Activated CD4-positive, alpha-beta T cell treated with anti-CD3 and anti-CD28 coated beads, Interleukin-2, Interleukin-4, amounts not matched to agents 100 ng/mL and 50 ng/mL, durations not matched to agents 16 hours and 8 hours (primary cell): ENCODE measurements at regions not wholly inside any gene's neighbourhood (a gene's known extent, or its start where the extent isn't known, plus 50 kb on each side); places are given as distances from the start of the nearest gene placed in this dataset.
"Not testable (repeated sequence)": the region's sequence is repeated elsewhere in the genome, so short reads cannot be mapped to it uniquely, and the experiment has no call there.

Experiments
- DNase-seq: peaks from one replicate; pipeline ENCODE4 v3.0.0-alpha.2; 2020; ENCODE audit warnings: low spot score

- no peak for DNase-seq
Observed at GRCh38 chr18:76634564-76634963, 139.5 kb upstream of the ZNF516 start.

DNA sequence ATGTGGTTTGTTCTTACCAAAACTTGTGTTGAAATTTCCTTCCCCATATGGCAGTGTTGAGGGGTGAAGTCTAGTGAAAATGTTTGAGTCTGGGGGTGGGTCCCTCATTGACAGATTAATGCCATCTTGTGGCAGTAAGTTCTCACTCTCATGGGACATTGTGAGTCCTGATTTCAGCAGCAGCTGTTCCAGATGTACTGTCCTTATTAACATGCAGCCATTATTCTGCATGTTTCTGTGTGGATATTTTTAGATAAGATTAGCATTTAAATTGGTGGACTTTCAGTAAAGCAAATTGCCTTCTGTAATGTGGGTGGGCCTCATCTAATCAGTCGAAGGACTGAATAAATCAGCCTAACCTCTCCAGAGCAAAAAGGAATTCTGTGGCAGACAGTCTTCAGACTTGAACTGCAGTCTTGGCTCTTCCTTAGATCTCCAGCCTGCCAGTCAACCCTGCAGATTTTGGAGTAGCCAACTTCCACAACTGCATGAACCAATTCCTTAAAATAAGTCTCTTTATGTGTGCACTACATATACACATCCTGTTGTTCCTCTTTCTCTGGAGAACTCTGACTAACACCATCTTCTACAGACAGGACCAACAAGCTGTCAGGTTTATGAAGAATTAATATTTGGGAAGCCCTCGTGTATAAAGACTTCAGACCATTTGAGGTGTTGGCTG lies 138.7 kb upstream of the ZNF516 start:
- DNase-seq, result no peak

GRCh38 chr18:76627444-76627843 lies 132.4 kb upstream of the ZNF516 start:
- no peak for DNase-seq

- no peak for DNase-seq
Observed at GRCh38 chr18:76626991-76627390, 131.9 kb upstream of the ZNF516 start.

DNA sequence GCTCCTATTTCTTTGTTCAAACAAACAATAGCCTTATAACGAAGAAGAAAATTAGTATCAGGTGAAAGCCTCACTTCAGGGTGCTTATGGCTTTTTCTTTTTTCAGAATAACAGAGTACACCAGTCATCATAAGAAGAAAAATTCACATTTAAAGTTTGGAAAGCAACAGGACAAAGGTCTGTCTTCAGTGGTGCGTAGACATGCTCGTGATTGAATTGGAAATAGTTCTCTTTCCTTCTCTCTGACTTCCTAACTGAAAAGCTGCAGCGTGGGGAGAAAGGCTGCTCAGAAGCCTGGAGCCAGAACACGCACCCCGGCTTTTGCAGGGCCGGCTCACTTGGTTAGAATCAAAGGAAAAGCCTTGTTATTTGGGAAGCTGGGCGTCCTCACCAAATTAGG lies 127.6 kb upstream of the ZNF516 start:
- no peak for DNase-seq

- DNase-seq, result no peak
Observed at GRCh38 chr18:76621782-76622495, 126.9 kb upstream of the ZNF516 start.

GRCh38 chr18:76621226-76621625 lies 126.2 kb upstream of the ZNF516 start:
- DNase-seq, result no peak

- DNase-seq, result peak; percentile 16
Observed at GRCh38 chr18:76620321-76621170, 125.5 kb upstream of the ZNF516 start.

DNA sequence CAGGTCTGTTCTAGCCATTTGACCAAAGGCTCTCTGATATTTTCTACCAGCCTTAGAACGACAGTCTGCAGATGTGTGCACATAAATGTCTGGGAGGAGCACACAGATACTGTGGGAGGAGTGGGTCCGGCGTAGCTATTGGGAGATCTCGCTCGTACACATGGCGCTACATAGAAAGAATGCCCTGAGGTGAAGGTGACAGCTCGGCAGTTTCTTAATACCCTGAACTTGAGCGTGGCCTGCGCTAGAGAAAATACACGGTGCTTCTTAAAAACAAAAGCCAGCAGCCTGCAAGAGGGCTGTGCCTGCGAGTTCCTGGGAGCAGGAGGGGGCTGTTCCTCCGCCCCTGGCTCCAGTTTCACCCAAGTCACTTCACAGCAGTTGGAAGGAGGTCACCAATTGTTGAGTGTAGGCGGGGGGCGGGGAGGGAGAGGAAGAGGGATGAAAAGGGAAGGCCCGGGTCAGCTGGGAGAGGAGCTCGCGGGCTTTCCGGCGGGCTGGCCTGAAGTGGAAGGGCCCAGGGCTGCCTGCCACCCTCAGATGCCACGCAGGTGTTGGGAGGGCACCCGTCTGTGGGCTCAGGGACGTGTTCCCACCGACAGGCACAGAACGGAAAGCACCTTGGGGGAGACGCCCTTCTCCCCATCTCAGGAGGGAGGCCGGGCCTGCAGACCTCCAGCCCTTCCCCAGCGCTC lies 124.7 kb upstream of the ZNF516 start:
- DNase-seq, result no peak

GRCh38 chr18:76619261-76619620 lies 124.2 kb upstream of the ZNF516 start:
- no peak for DNase-seq

- no peak for DNase-seq
Observed at GRCh38 chr18:76618721-76619120, 123.7 kb upstream of the ZNF516 start.

GRCh38 chr18:76616373-76616772 lies 121.3 kb upstream of the ZNF516 start:
- no peak for DNase-seq

- no peak for DNase-seq
Observed at GRCh38 chr18:76615065-76615733, 120.2 kb upstream of the ZNF516 start.

- no peak for DNase-seq
Observed at GRCh38 chr18:76613755-76614120, 118.7 kb upstream of the ZNF516 start.

DNA sequence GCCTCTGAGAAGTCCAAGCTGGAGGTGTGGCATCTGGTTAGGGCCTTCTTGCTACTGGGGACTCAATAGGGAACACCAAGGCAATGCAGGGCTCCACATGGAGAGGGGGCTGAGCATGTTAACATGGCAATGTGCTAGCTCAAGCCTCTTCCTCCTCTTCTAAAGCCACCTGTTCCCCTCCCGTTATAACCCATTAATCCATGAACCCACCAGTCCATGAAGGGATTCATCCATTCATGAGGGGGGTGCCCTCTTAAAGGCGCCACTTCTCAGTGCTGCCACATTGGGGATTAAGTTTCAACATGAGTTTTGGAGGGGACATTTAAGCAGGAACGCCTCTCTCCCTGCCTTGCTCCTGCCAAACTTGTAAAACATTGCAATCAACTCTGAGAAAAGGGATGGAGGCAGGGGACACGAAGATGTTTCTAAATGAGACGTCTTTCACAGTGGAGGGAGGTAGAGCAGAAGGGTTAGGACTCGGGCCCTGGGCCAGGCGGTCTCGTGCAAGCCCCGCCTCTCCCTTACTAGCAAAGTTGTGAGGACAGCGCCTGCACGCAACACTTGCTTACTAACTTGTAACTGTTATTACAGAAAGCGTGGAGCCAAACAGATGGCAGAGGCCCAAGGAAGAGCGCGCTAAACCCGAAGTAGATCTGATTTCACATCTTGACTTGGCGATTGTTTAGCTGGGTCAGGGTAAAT lies 118.2 kb upstream of the ZNF516 start:
- no peak for DNase-seq

DNA sequence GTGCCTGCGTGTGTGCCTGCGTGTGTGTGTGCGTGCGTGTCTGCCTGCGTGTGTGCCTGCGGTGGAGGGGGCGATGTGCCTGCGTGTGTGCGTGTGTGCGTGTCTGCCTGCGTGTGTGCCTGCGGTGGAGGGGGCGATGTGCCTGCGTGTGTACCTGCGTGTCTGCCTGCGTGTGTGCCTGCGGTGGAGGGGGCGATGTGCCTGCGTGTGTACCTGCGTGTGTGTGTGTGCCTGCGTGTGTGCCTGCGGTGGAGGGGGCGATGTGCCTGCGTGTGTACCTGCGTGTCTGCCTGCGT lies 116.7 kb upstream of the ZNF516 start:
- DNase-seq, result not testable (repeated sequence)

- DNase-seq, result no peak
Observed at GRCh38 chr18:76610933-76611749, 116.1 kb upstream of the ZNF516 start.

DNA sequence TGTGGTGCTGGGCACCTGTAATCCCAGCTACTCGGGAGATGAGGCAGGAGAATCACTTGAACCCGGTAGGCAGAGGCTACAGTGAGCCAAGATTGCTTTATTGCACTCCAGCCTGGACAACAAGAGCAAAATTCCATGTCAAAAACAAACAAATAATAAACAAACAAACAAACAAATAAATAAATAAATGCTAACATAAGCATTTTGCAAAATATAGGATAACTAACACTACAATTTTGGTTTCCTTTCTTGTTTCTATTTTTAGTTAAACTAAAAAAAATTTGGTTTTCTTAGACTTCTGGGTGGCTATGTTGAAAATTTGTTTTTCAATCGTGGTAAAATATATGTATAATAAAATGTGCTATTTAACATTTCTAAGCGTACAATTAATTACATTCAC lies 115.0 kb upstream of the ZNF516 start:
- no peak for DNase-seq

- DNase-seq, result no peak
Observed at GRCh38 chr18:76605341-76605929, 110.4 kb upstream of the ZNF516 start.

GRCh38 chr18:76604935-76605240 lies 109.8 kb upstream of the ZNF516 start:
- DNase-seq, result no peak
